WERI-Rb-1 (cell line): ENCODE measurements at regions not wholly inside any gene's neighbourhood (a gene's known extent, or its start where the extent isn't known, plus 50 kb on each side); places are given as distances from the start of the nearest gene placed in this dataset.

ENCODE experiments used
- DNase-seq: peaks from one replicate; pipeline ENCODE4 v3.0.0-alpha.2; 2020
- H3K27ac ChIP-seq: fragments of 250-450 bp; sonication (Bioruptor Pico); 2 replicates; pipeline ENCODE4 v1.5.1; 2020; ENCODE audit warnings: mild to moderate bottlenecking, moderate library complexity
- H3K27me3 ChIP-seq: fragments of 250-450 bp; sonication (Bioruptor Pico); 2 replicates; pipeline ENCODE4 v1.5.1; 2021; ENCODE audit warnings: mild to moderate bottlenecking, low read depth, moderate library complexity; ENCODE audit not compliant: insufficient read depth, severe bottlenecking
- H3K36me3 ChIP-seq: fragments of 250-450 bp; sonication (Bioruptor Pico); 2 replicates; pipeline ENCODE4 v1.5.1; 2020; ENCODE audit warnings: mild to moderate bottlenecking, moderate library complexity
- H3K4me3 ChIP-seq: 2 replicates; pipeline ENCODE4 v1.5.1; 2011; ENCODE audit warnings: low read depth, mild to moderate bottlenecking, control low read depth, low read length
- H3K9me3 ChIP-seq: fragments of 250-450 bp; sonication (Bioruptor Pico); 2 replicates; pipeline ENCODE4 v1.5.1; 2021; ENCODE audit warnings: mild to moderate bottlenecking, moderate library complexity; ENCODE audit not compliant: severe bottlenecking
- CTCF ChIP-seq: IDR thresholded peaks from 2 replicates; pipeline ENCODE4 v1.5.1; 2011; ENCODE audit warnings: low read depth, mild to moderate bottlenecking, control low read depth, inconsistent platforms, low read length

GRCh38 chr17:53100126-53100525 lies 722.6 kb upstream of the KIF2B start:
- H3K27me3 ChIP-seq, result no peaks in the 10 kb centered on the region
- TF ChIP-seq CTCF, result no peak

GRCh38 chr17:53093391-53093790 lies 729.3 kb upstream of the KIF2B start:
- no peak for DNase-seq
- Histone ChIP-seq H3K9me3 (no peaks in the 10 kb centered on the region), H3K4me3 (no peak overlapping the region), H3K27me3 (no peaks in the 10 kb centered on the region), H3K27ac (no peak overlapping the region), H3K36me3 (no peaks in the 10 kb centered on the region)
- TF ChIP-seq CTCF, result no peak

More at GRCh38 chr17:53100126-53100525, 722.6 kb upstream of the KIF2B start:
- Histone ChIP-seq H3K4me3 (no peak overlapping the region), H3K27ac (no peak overlapping the region), H3K36me3 (no peaks in the 10 kb centered on the region), H3K9me3 (no peaks in the 10 kb centered on the region)
- DNase-seq, result no peak

- no peaks in the 10 kb centered on the region for H3K27me3 ChIP-seq
Observed at GRCh38 chr17:53092072-53092471, 730.7 kb upstream of the KIF2B start.

GRCh38 chr17:53090770-53091169 lies 732.0 kb upstream of the KIF2B start:
- Histone ChIP-seq H3K27me3 (no peaks in the 10 kb centered on the region), H3K4me3 (no peak overlapping the region), H3K36me3 (no peaks in the 10 kb centered on the region), H3K9me3 (no peaks in the 10 kb centered on the region), H3K27ac (no peak overlapping the region)
- no peak for DNase-seq
- TF ChIP-seq CTCF, result no peak

More at GRCh38 chr17:53092072-53092471, 730.7 kb upstream of the KIF2B start:
- no peaks in the 10 kb centered on the region for H3K9me3 ChIP-seq
- H3K4me3 ChIP-seq, result no peak overlapping the region
- no peak overlapping the region for H3K27ac ChIP-seq
- no peaks in the 10 kb centered on the region for H3K36me3 ChIP-seq
- TF ChIP-seq CTCF, result no peak
- no peak for DNase-seq

GRCh38 chr17:53088481-53088880 lies 734.2 kb upstream of the KIF2B start:
- no peak for TF ChIP-seq CTCF

GRCh38 chr17:53061446-53061845 lies 761.3 kb upstream of the KIF2B start:
- no peak for DNase-seq
- no peak overlapping the region for H3K4me3 ChIP-seq
- H3K9me3 ChIP-seq, result peaks cover 5% of the 10 kb centered on the region
- H3K27me3 ChIP-seq, result no peaks in the 10 kb centered on the region
- H3K27ac ChIP-seq, result no peak overlapping the region
- no peaks in the 10 kb centered on the region for H3K36me3 ChIP-seq
- TF ChIP-seq CTCF, result no peak

More at GRCh38 chr17:53088481-53088880, 734.2 kb upstream of the KIF2B start:
- H3K27ac ChIP-seq, result no peak overlapping the region
- no peak for DNase-seq
- no peaks in the 10 kb centered on the region for H3K27me3 ChIP-seq
- H3K4me3 ChIP-seq, result no peak overlapping the region
- H3K36me3 ChIP-seq, result no peaks in the 10 kb centered on the region
- H3K9me3 ChIP-seq, result no peaks in the 10 kb centered on the region
